Inferior parietal cortex (tissue), 1 donor: ENCODE measurements at regions not wholly inside any gene's neighbourhood (a gene's known extent, or its start where the extent isn't known, plus 50 kb on each side); places are given as distances from the start of the nearest gene placed in this dataset.

Experiments used
- DNase-seq: peaks from one replicate; pipeline ENCODE4 v3.0.0-alpha.2; 2016; ENCODE audit errors: extremely low spot score

- DNase-seq = no peak
These were observed 205.2 kb upstream of the EEA1 start for GRCh38 chr12:93134175-93134890.

GRCh38 chr12:93134893-93135285, 205.8 kb upstream of the EEA1 start:
- DNase-seq = no peak

GRCh38 chr12:93135286-93136239, 206.5 kb upstream of the EEA1 start:
- DNase-seq = no peak

- no peak for DNase-seq
These were observed 207.4 kb upstream of the EEA1 start for GRCh38 chr12:93136253-93137055.

GRCh38 chr12:93137656-93138612, 208.8 kb upstream of the EEA1 start:
- no peak for DNase-seq

GRCh38 chr12:93139028-93139665, 210.1 kb upstream of the EEA1 start:
- no peak for DNase-seq

- DNase-seq = no peak
These were observed 211.2 kb upstream of the EEA1 start for GRCh38 chr12:93140325-93140724.

GRCh38 chr12:93140801-93141200, 211.7 kb upstream of the EEA1 start:
- DNase-seq = no peak

GRCh38 chr12:93142881-93143280, 213.8 kb upstream of the EEA1 start:
- no peak for DNase-seq

GRCh38 chr12:93144109-93144508, 215.0 kb upstream of the EEA1 start:
- no peak for DNase-seq

GRCh38 chr12:93145086-93145485, 216.0 kb upstream of the EEA1 start:
- no peak for DNase-seq

GRCh38 chr12:93146263-93146939, 217.3 kb upstream of the EEA1 start:
- DNase-seq = no peak

GRCh38 chr12:93146970-93147369, 217.9 kb upstream of the EEA1 start:
- no peak for DNase-seq

GRCh38 chr12:93148412-93148811, 219.3 kb upstream of the EEA1 start:
- DNase-seq = no peak

GRCh38 chr12:93149229-93149628, 220.1 kb upstream of the EEA1 start:
- no peak for DNase-seq

- no peak for DNase-seq
These were observed 222.1 kb upstream of the EEA1 start for GRCh38 chr12:93151079-93151762.

- no peak for DNase-seq
These were observed 223.5 kb upstream of the EEA1 start for GRCh38 chr12:93152617-93153016.

GRCh38 chr12:93153321-93153720, 224.2 kb upstream of the EEA1 start:
- DNase-seq = no peak

GRCh38 chr12:93154096-93154728, 223.5 kb upstream of the NUDT4 start:
- DNase-seq = no peak
